Right cardiac atrium (tissue), 5 donors: ENCODE measurements at regions not wholly inside any gene's neighbourhood (a gene's known extent, or its start where the extent isn't known, plus 50 kb on each side); places are given as distances from the start of the nearest gene placed in this dataset.
A peak's percentile ranks its signal among the peaks of the same experiment; 100 is the strongest.

Experiments used
- ATAC-seq, 2 donors: fragments of 200-7000 bp; cut with Tn5 transposase; one replicate each; pipeline versions ENCODE4 v1.8.0 to v1.9.1; 2020; ENCODE audit warnings: moderate library complexity in 2 of 2, mild to moderate bottlenecking in 1 of 2
- DNase-seq, 3 donors: peaks; one replicate each; pipeline ENCODE4 v3.0.0-alpha.2; 2020
- H3K27ac ChIP-seq: one replicate; pipeline ENCODE4 v1.5.1; 2013; ENCODE audit warnings: mild to moderate bottlenecking, low read length, control low read depth, moderate library complexity
- H3K27me3 ChIP-seq: one replicate; pipeline ENCODE4 v1.6.1; 2013; ENCODE audit not compliant: control insufficient read depth, insufficient read depth
- H3K4me1 ChIP-seq: one replicate; pipeline ENCODE4 v1.6.1; 2013; ENCODE audit warnings: low read length; ENCODE audit not compliant: control insufficient read depth, insufficient read depth
- H3K4me3 ChIP-seq: one replicate; pipeline ENCODE4 v1.5.1; 2013; ENCODE audit warnings: low read length, control low read depth
- H3K9me3 ChIP-seq: one replicate; pipeline ENCODE4 v1.6.1; 2013; ENCODE audit warnings: low read length; ENCODE audit not compliant: control insufficient read depth
- WGBS: extraction: QIAGEN DNeasy Blood & Tissue Kit; methylation state at CpG from one replicate; pipeline ENCODE4 v1.1.7; 2013; 5-methylcytosine and 5-hydroxymethylcytosine counted together
- intact Hi-C, 4 donors: fragments of 100-400 bp; cut with DNase I; formaldehyde crosslinking; loops; one replicate each; pipeline versions ENCODE4 v1.11.0 to v1.14.0; 2022 to 2023
- donor health status: healthy with polysubstance abuse.
- donor health status: DM: no; HTN: yes; CAD: no.
- donor health status: DM: no; HTN: no; CAD: no.
- donor health status: DM: no; HTN: yes; CAD: no; lungs with severe emphysema.
- donor health status: DM: yes; HTN: yes; CAD: no.

- no peak overlapping the region for H3K4me3 ChIP-seq
- intact Hi-C loops = no loop called here
- no peaks in the 10 kb centered on the region for H3K4me1 ChIP-seq
- 64% methylated on average over 3 of the region's 3 CpGs for WGBS
- H3K27me3 ChIP-seq = no peaks in the 10 kb centered on the region
- no peaks in the 10 kb centered on the region for H3K9me3 ChIP-seq
- DNase-seq (no peak), ATAC-seq (no peak)
- H3K27ac ChIP-seq = no peak overlapping the region
Measured at GRCh38 chr10:59090817-59091622, 85.4 kb upstream of the PHYHIPL start.

- ATAC-seq (no peak), DNase-seq (no peak)
- WGBS = 93% methylated on average over 2 of the region's 2 CpGs
- no peaks in the 10 kb centered on the region for H3K4me1 ChIP-seq
- no peaks in the 10 kb centered on the region for H3K9me3 ChIP-seq
- intact Hi-C loops = no loop called here
- no peaks in the 10 kb centered on the region for H3K27me3 ChIP-seq
- H3K4me3 ChIP-seq = no peak overlapping the region
- H3K27ac ChIP-seq = no peak overlapping the region
Measured at GRCh38 chr10:59093461-59093860, 83.0 kb upstream of the PHYHIPL start.

GRCh38 chr10:59096631-59097030, 79.8 kb upstream of the PHYHIPL start:
- no peak for ATAC-seq
- H3K27me3 ChIP-seq = no peaks in the 10 kb centered on the region
- H3K4me1 ChIP-seq = no peaks in the 10 kb centered on the region
- H3K9me3 ChIP-seq = no peaks in the 10 kb centered on the region
- no peak overlapping the region for H3K27ac ChIP-seq
- H3K4me3 ChIP-seq = no peak overlapping the region
- WGBS = 90% methylated on average over 2 of the region's 2 CpGs
- DNase-seq = no peak
- intact Hi-C loops = no loop called here

- H3K27me3 ChIP-seq = no peaks in the 10 kb centered on the region
- H3K4me1 ChIP-seq = no peaks in the 10 kb centered on the region
- no peak overlapping the region for H3K27ac ChIP-seq
- DNase-seq (peak in 1 of 3 donors; percentile 24), ATAC-seq (peak in 1 of 2 donors; percentile 31)
- no peaks in the 10 kb centered on the region for H3K9me3 ChIP-seq
- no peak overlapping the region for H3K4me3 ChIP-seq
- intact Hi-C loops = no loop called here
Measured at GRCh38 chr10:59098387-59098786, 78.1 kb upstream of the PHYHIPL start.

GRCh38 chr10:59098831-59099452, 77.5 kb upstream of the PHYHIPL start:
- Histone ChIP-seq H3K4me1 (no peaks in the 10 kb centered on the region), H3K27me3 (no peaks in the 10 kb centered on the region), H3K27ac (no peak overlapping the region), H3K4me3 (no peak overlapping the region), H3K9me3 (no peaks in the 10 kb centered on the region)
- intact Hi-C loops = no loop called here
- WGBS = 55% methylated on average over 4 of the region's 4 CpGs
- DNase-seq (no peak), ATAC-seq (no peak)

GRCh38 chr10:59099481-59099880, 77.0 kb upstream of the PHYHIPL start:
- no peak overlapping the region for H3K4me3 ChIP-seq
- no peaks in the 10 kb centered on the region for H3K4me1 ChIP-seq
- H3K27ac ChIP-seq = no peak overlapping the region
- no peaks in the 10 kb centered on the region for H3K9me3 ChIP-seq
- intact Hi-C loops = no loop called here
- no peaks in the 10 kb centered on the region for H3K27me3 ChIP-seq
- 48% methylated on average over 2 of the region's 2 CpGs for WGBS
- ATAC-seq (no peak), DNase-seq (no peak)

- Histone ChIP-seq H3K9me3 (no peaks in the 10 kb centered on the region), H3K4me3 (no peak overlapping the region), H3K27ac (no peak overlapping the region), H3K4me1 (no peaks in the 10 kb centered on the region), H3K27me3 (no peaks in the 10 kb centered on the region)
- ATAC-seq (no peak), DNase-seq (no peak)
- intact Hi-C loops = no loop called here
- 83% methylated on average over 4 of the region's 4 CpGs for WGBS
Measured at GRCh38 chr10:59102394-59102793, 74.0 kb upstream of the PHYHIPL start.

- Histone ChIP-seq H3K4me3 (no peak overlapping the region), H3K27me3 (no peaks in the 10 kb centered on the region), H3K4me1 (no peaks in the 10 kb centered on the region), H3K27ac (no peak overlapping the region), H3K9me3 (no peaks in the 10 kb centered on the region)
- intact Hi-C loops = no loop called here
- ATAC-seq (no peak), DNase-seq (no peak)
- 85% methylated on average over 4 of the region's 4 CpGs for WGBS
Measured at GRCh38 chr10:59104186-59104585, 72.3 kb upstream of the PHYHIPL start.

- Histone ChIP-seq H3K27ac (no peak overlapping the region), H3K4me3 (no peak overlapping the region), H3K4me1 (no peaks in the 10 kb centered on the region), H3K9me3 (no peaks in the 10 kb centered on the region), H3K27me3 (no peaks in the 10 kb centered on the region)
- DNase-seq (no peak), ATAC-seq (no peak)
- intact Hi-C loops = no loop called here
- 96% methylated on average over 1 of the region's 1 CpG for WGBS
Measured at GRCh38 chr10:59106441-59106840, 70.0 kb upstream of the PHYHIPL start.

GRCh38 chr10:59107147-59107546, 69.3 kb upstream of the PHYHIPL start:
- DNase-seq = no peak
- Histone ChIP-seq H3K9me3 (no peaks in the 10 kb centered on the region), H3K27me3 (no peaks in the 10 kb centered on the region), H3K4me3 (no peak overlapping the region), H3K4me1 (no peaks in the 10 kb centered on the region), H3K27ac (no peak overlapping the region)
- ATAC-seq = no peak
- 90% methylated on average over 1 of the region's 1 CpG for WGBS
- intact Hi-C loops = no loop called here

- ATAC-seq (no peak), DNase-seq (no peak)
- H3K27me3 ChIP-seq = no peaks in the 10 kb centered on the region
- H3K4me3 ChIP-seq = no peak overlapping the region
- intact Hi-C loops = no loop called here
- no peaks in the 10 kb centered on the region for H3K9me3 ChIP-seq
- H3K27ac ChIP-seq = no peak overlapping the region
- no peaks in the 10 kb centered on the region for H3K4me1 ChIP-seq
- WGBS = 67% methylated on average over 1 of the region's 1 CpG
Measured at GRCh38 chr10:59108296-59108870, 68.1 kb upstream of the PHYHIPL start.
